IMR-90 (cell line): ENCODE measurements at regions not wholly inside any gene's neighbourhood (a gene's known extent, or its start where the extent isn't known, plus 50 kb on each side); places are given as distances from the start of the nearest gene placed in this dataset.

Experiments
- ATAC-seq: fragments of 200-7000 bp; cut with Tn5 transposase; 2 replicates; pipeline ENCODE4 v1.9.1; 2020; ENCODE audit warnings: low read depth, mild to moderate bottlenecking, moderate library complexity
- BruUV-seq: library from RNA; stranded (reverse); fragments of 400-500 nt; replicated peaks from 2 replicates; lab custom pipeline; 2021; lab: Mats Ljungman, UMichigan
- CTCF ChIA-PET: fragments of 300-600 bp; formaldehyde crosslinking; extraction: SDS; loops from one replicate; lab custom pipeline; 2021; ENCODE audit warnings: antibody characterized with exemption; lab: Yijun Ruan, JAX
- POLR2A ChIA-PET: fragments of 300-600 bp; sonication (Branson Sonifier 250); formaldehyde crosslinking; loops from one replicate; lab custom pipeline; 2022; ENCODE audit warnings: antibody characterized with exemption; ENCODE audit not compliant: unreplicated experiment; lab: Charles Lee
- DNase-seq: peaks from one replicate; pipeline ENCODE4 v3.0.0; 2013
- H2AFZ ChIP-seq: replicated peaks from 2 replicates; pipeline ENCODE3; 2013; ENCODE audit warnings: low read length, mild to moderate bottlenecking; ENCODE audit not compliant: poor library complexity
- H2AK5ac ChIP-seq: 2 replicates; pipeline ENCODE4 v1.6.1; 2013; ENCODE audit warnings: low read depth, low read length, inconsistent platforms
- H2AK9ac ChIP-seq: replicated peaks from 2 replicates; pipeline ENCODE3; 2013; ENCODE audit warnings: mild to moderate bottlenecking, low read depth, low read length, moderate library complexity; ENCODE audit not compliant: poor library complexity
- H2BK120ac ChIP-seq: 2 replicates; pipeline ENCODE4 v1.6.1; 2013; ENCODE audit warnings: low read depth, low read length, inconsistent platforms
- H2BK15ac ChIP-seq: 3 replicates; pipeline ENCODE4 v1.6.1; 2013; ENCODE audit warnings: low read depth, low read length, inconsistent platforms
- H2BK20ac ChIP-seq: 2 replicates; pipeline ENCODE4 v1.6.1; 2013; ENCODE audit warnings: low read depth, mild to moderate bottlenecking, inconsistent platforms, low read length, moderate library complexity
- H2BK5ac ChIP-seq: 2 replicates; pipeline ENCODE4 v1.6.1; 2013; ENCODE audit warnings: mild to moderate bottlenecking, low read depth, low read length, inconsistent platforms; ENCODE audit not compliant: poor library complexity, severe bottlenecking
- H3K14ac ChIP-seq: replicated peaks from 2 replicates; pipeline ENCODE4 v1.6.1; 2013; ENCODE audit warnings: low read depth, low read length, inconsistent platforms
- H3K18ac ChIP-seq: 2 replicates; pipeline ENCODE4 v1.6.1; 2013; ENCODE audit warnings: low read depth, low read length, control low read depth
- H3K23ac ChIP-seq: 2 replicates; pipeline ENCODE4 v1.6.1; 2013; ENCODE audit warnings: low read depth, low read length, inconsistent platforms
- H3K27ac ChIP-seq: 2 replicates; pipeline ENCODE4 v1.5.1; 2013; ENCODE audit warnings: mild to moderate bottlenecking, control low read depth, low read length; ENCODE audit not compliant: insufficient read depth
- H3K27me3 ChIP-seq: 2 replicates; pipeline ENCODE4 v1.6.1; 2013; ENCODE audit warnings: low read length; ENCODE audit not compliant: control insufficient read depth, insufficient read depth
- H3K36me3 ChIP-seq: 2 replicates; pipeline ENCODE4 v1.6.1; 2013; ENCODE audit warnings: low read length, mixed read lengths; ENCODE audit not compliant: control insufficient read depth, insufficient read depth
- H3K4ac ChIP-seq: 2 replicates; pipeline ENCODE4 v1.6.1; 2013; ENCODE audit warnings: low read depth, low read length, inconsistent platforms
- H3K4me1 ChIP-seq: 2 replicates; pipeline ENCODE4 v1.6.1; 2013; ENCODE audit warnings: low read length, mixed read lengths; ENCODE audit not compliant: control insufficient read depth, insufficient read depth
- H3K4me2 ChIP-seq: 2 replicates; pipeline ENCODE4 v1.6.1; 2013; ENCODE audit warnings: low read depth, mild to moderate bottlenecking, control low read depth, low read length, moderate library complexity
- H3K4me3 ChIP-seq: 2 replicates; pipeline ENCODE4 v1.5.1; 2013; ENCODE audit warnings: low read depth, mild to moderate bottlenecking, control low read depth, low read length, moderate library complexity; ENCODE audit not compliant: insufficient read depth
- H3K56ac ChIP-seq: 2 replicates; pipeline ENCODE4 v1.6.1; 2013; ENCODE audit warnings: low read length, inconsistent platforms; ENCODE audit not compliant: insufficient read depth; ENCODE audit errors: extremely low read depth
- H3K79me1 ChIP-seq, 2 experiments: 2 replicates each; pipeline ENCODE4 v1.6.1; 2013; ENCODE audit warnings: low read length in 2 of 2, inconsistent platforms in 1 of 2, low read depth in 1 of 2
- H3K9ac ChIP-seq: 2 replicates; pipeline ENCODE4 v1.6.1; 2013; ENCODE audit warnings: low read depth, low read length, control low read depth
- H3K9me1 ChIP-seq: 2 replicates; pipeline ENCODE4 v1.6.1; 2013; ENCODE audit warnings: low read length, inconsistent platforms; ENCODE audit not compliant: insufficient read depth
- H3K9me3 ChIP-seq: 2 replicates; pipeline ENCODE4 v1.6.1; 2013; ENCODE audit warnings: low read length; ENCODE audit not compliant: control insufficient read depth, insufficient read depth
- H4K20me1 ChIP-seq: 2 replicates; pipeline ENCODE4 v1.6.1; 2013; ENCODE audit warnings: low read length, inconsistent platforms; ENCODE audit not compliant: insufficient read depth
- H4K5ac ChIP-seq: 2 replicates; pipeline ENCODE4 v1.6.1; 2013; ENCODE audit warnings: mild to moderate bottlenecking, low read depth, low read length, control low read depth
- H4K8ac ChIP-seq, 2 experiments: 2 replicates each; pipeline ENCODE4 v1.6.1; 2013; ENCODE audit warnings: low read depth in 2 of 2, low read length in 2 of 2, control low read depth in 1 of 2, inconsistent platforms in 1 of 2
- H4K91ac ChIP-seq: 2 replicates; pipeline ENCODE4 v1.6.1; 2013; ENCODE audit warnings: low read depth, low read length, inconsistent platforms; ENCODE audit not compliant: insufficient read depth
- BHLHE40 ChIP-seq: fragments of 150-350 bp; IDR thresholded peaks from 2 replicates; pipeline ENCODE4 v1.6.1; 2016; ENCODE audit warnings: mild to moderate bottlenecking, low read depth, low read length
- CEBPB ChIP-seq: IDR thresholded peaks from 2 replicates; pipeline ENCODE4 v1.6.1; 2012; ENCODE audit warnings: low read depth, low read length, improper control_type of control experiment
- CHD1 ChIP-seq: IDR thresholded peaks from 2 replicates; pipeline ENCODE4 v1.6.1; 2012; ENCODE audit warnings: low read depth, low read length, improper control_type of control experiment
- MAFK ChIP-seq: IDR thresholded peaks from 2 replicates; pipeline ENCODE4 v1.6.1; 2012; ENCODE audit warnings: low read depth, low read length, improper control_type of control experiment
- MXI1 ChIP-seq: IDR thresholded peaks from 2 replicates; pipeline ENCODE4 v1.6.1; 2012; ENCODE audit warnings: low read depth, mild to moderate bottlenecking, low read length, moderate library complexity, borderline replicate concordance
- POLR2A ChIP-seq: IDR thresholded peaks from 2 replicates; pipeline ENCODE4 v1.6.1; 2012; ENCODE audit warnings: mild to moderate bottlenecking, low read depth, low read length
- RCOR1 ChIP-seq: IDR thresholded peaks from 2 replicates; pipeline ENCODE4 v1.6.1; 2012; ENCODE audit warnings: mild to moderate bottlenecking, low read length, improper control_type of control experiment; ENCODE audit not compliant: insufficient replicate concordance
- RFX5 ChIP-seq: IDR thresholded peaks from 2 replicates; pipeline ENCODE4 v1.8.0; 2012; ENCODE audit warnings: low read depth, mild to moderate bottlenecking, low read length, moderate library complexity
- WGBS, 2 experiments: methylation state at CpG; one replicate each; pipeline versions ENCODE4 v1.1.5 to v1.1.7; 2013; ENCODE audit warnings: missing lambda C conversion rate in 2 of 2; ENCODE audit not compliant: insufficient read length in 1 of 2; ENCODE audit errors: extremely low coverage in 2 of 2; 5-methylcytosine and 5-hydroxymethylcytosine counted together
- dilution Hi-C: fragments of 300-500 bp; cut with HindIII; formaldehyde crosslinking; loops from one replicate; pipeline ENCODE4 v1.14.3; 2018; ENCODE audit warnings: low sequenced_read_pairs; ENCODE audit not compliant: unreplicated experiment
- in situ Hi-C: fragments of 300-500 bp; cut with MboI; formaldehyde crosslinking; loops from 3 replicates; pipeline ENCODE4 v1.14.3; 2019; ENCODE audit warnings: low sequenced_read_pairs, inconsistent platforms, mixed read lengths
- intact Hi-C: fragments of 100-400 bp; cut with micrococcal nuclease; formaldehyde crosslinking; loops from 2 replicates; pipeline ENCODE4 v1.10.0; 2022
- TF ChIP-seq, protein P1 (sequence below): conservative IDR thresholded peaks from 2 replicates; pipeline ENCODE4 v1.5.1; 2012; ENCODE audit warnings: mild to moderate bottlenecking, low read depth, low read length, improper control_type of control experiment
- TF ChIP-seq, protein P2 (sequence below): fragments of 150-350 bp; IDR thresholded peaks from 2 replicates; pipeline ENCODE4 v1.6.1; 2016; ENCODE audit warnings: low read depth, mild to moderate bottlenecking, low read length, moderate library complexity, borderline replicate concordance

DNA sequence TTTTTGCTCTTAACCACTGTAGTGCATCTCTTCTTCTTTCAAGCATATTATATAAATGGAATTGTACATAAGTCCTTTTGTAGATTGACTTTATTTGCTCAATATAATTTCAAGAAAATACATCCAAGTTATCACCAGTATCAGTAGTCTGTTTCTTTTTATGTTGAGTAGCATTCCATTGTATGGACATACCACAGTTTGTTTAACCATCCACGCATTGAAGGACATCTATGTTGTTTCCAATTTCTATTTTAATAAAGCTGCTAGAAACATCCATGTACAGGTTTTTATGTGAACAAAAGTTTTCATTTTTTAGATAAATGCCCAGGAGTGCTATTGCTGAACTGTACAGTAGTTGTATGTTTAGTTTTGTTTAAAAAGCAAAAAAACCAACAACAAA lies 387.5 kb upstream of the SOX11 start:
- ATAC-seq (no peak), DNase-seq (no peak)
- no peak overlapping the region for H2AFZ ChIP-seq
- H3K36me3 ChIP-seq, result no peaks in the 10 kb centered on the region
- intact Hi-C loops, result no loop called here
- H3K4me2 ChIP-seq, result no peak overlapping the region
- H4K20me1 ChIP-seq, result no peaks in the 10 kb centered on the region
- TF ChIP-seq, protein P1, sequence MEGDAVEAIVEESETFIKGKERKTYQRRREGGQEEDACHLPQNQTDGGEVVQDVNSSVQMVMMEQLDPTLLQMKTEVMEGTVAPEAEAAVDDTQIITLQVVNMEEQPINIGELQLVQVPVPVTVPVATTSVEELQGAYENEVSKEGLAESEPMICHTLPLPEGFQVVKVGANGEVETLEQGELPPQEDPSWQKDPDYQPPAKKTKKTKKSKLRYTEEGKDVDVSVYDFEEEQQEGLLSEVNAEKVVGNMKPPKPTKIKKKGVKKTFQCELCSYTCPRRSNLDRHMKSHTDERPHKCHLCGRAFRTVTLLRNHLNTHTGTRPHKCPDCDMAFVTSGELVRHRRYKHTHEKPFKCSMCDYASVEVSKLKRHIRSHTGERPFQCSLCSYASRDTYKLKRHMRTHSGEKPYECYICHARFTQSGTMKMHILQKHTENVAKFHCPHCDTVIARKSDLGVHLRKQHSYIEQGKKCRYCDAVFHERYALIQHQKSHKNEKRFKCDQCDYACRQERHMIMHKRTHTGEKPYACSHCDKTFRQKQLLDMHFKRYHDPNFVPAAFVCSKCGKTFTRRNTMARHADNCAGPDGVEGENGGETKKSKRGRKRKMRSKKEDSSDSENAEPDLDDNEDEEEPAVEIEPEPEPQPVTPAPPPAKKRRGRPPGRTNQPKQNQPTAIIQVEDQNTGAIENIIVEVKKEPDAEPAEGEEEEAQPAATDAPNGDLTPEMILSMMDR, result no peak
- TF ChIP-seq RCOR1 (no peak), MAFK (no peak), POLR2A (no peak), MXI1 (no peak), BHLHE40 (no peak), CHD1 (no peak), RFX5 (no peak), CEBPB (no peak)
- TF ChIP-seq, protein P2, sequence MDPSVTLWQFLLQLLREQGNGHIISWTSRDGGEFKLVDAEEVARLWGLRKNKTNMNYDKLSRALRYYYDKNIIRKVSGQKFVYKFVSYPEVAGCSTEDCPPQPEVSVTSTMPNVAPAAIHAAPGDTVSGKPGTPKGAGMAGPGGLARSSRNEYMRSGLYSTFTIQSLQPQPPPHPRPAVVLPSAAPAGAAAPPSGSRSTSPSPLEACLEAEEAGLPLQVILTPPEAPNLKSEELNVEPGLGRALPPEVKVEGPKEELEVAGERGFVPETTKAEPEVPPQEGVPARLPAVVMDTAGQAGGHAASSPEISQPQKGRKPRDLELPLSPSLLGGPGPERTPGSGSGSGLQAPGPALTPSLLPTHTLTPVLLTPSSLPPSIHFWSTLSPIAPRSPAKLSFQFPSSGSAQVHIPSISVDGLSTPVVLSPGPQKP, result no peak
- H2BK20ac ChIP-seq, result no peak overlapping the region
- no peak overlapping the region for H2AK5ac ChIP-seq
- no peak overlapping the region for H3K27ac ChIP-seq
- no peak overlapping the region for H2AK9ac ChIP-seq
- in situ Hi-C loops, result no loop called here
- dilution Hi-C loops, result no loop called here
- no peak overlapping the region for H2BK5ac ChIP-seq
- H3K14ac ChIP-seq, result no peak overlapping the region
- H2BK15ac ChIP-seq, result no peak overlapping the region
- H4K5ac ChIP-seq, result no peak overlapping the region
- H3K4me3 ChIP-seq, result no peak overlapping the region
- POLR2A ChIA-PET, result no interaction called here
- no peaks in the 10 kb centered on the region for H3K27me3 ChIP-seq
- H3K9me1 ChIP-seq, result no peaks in the 10 kb centered on the region
- no peaks in the 10 kb centered on the region for H3K79me1 ChIP-seq
- no peak overlapping the region for H4K91ac ChIP-seq
- H3K56ac ChIP-seq, result no peak overlapping the region
- BruUV-seq, result no TSS peak
- H2BK120ac ChIP-seq, result no peak overlapping the region
- CTCF ChIA-PET, result no interaction called here
- no CpG with 5 or more reads among the region's 1 CpG for WGBS, 2 experiments
- H3K4me1 ChIP-seq, result no peaks in the 10 kb centered on the region
- peaks cover 2% of the 10 kb centered on the region; the same call in 1 of the 2 replicates for H3K9me3 ChIP-seq
- no peak overlapping the region for H3K23ac ChIP-seq
- no peak overlapping the region for H4K8ac ChIP-seq
- H3K9ac ChIP-seq, result no peak overlapping the region
- H3K18ac ChIP-seq, result no peak overlapping the region
- no peak overlapping the region for H3K4ac ChIP-seq
